Bronchial epithelial cell (primary cell): ENCODE measurements at regions not wholly inside any gene's neighbourhood (a gene's known extent, or its start where the extent isn't known, plus 50 kb on each side); places are given as distances from the start of the nearest gene placed in this dataset.

Source experiments
- DNase-seq: peaks from one replicate; pipeline ENCODE4 v3.0.0-alpha.2; 2010; ENCODE audit warnings: low read depth
- FAIRE-seq: peaks from 2 replicates; lab custom pipeline; 2011; peaks lifted over from hg19 to GRCh38; lab: Jason Lieb, UNC
- H3K27me3 ChIP-seq: 2 replicates; pipeline ENCODE4 v1.5.1; 2011; ENCODE audit warnings: low read length; ENCODE audit not compliant: control insufficient read depth, insufficient read depth
- H3K36me3 ChIP-seq: 2 replicates; pipeline ENCODE4 v1.5.1; 2011; ENCODE audit warnings: low read length; ENCODE audit not compliant: control insufficient read depth, insufficient read depth
- H3K4me3 ChIP-seq: 2 replicates; pipeline ENCODE4 v1.5.1; 2011; ENCODE audit warnings: mild to moderate bottlenecking, low read depth, low read length, control low read depth
- TF ChIP-seq, protein P1 (sequence below): IDR thresholded peaks from 2 replicates; pipeline ENCODE4 v1.5.1; 2011; ENCODE audit warnings: mild to moderate bottlenecking, moderate library complexity, low read length, control low read depth, inconsistent platforms; ENCODE audit not compliant: insufficient read depth, severe bottlenecking

DNA sequence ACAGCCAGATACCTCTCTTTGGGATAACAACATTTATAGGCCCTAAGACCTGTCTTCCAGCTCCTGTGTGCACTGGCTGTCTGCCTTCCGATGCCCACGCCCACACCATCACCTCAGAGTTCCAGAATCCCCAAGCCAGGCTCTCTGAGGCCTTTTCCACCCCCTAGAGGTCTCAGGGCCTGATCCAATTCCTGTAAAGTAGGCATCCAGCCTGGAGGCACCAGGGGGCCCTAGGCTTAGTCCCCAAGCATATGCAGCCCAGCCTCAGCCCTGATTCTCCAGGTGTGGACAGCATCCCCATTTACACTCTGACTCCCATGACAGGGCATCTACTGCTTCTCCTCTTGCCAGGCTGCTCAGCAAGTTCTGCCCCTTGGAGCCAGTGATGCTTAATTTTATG is 72.7 kb upstream of the CORO2B start:
- no peak overlapping the region for H3K4me3 ChIP-seq
- FAIRE-seq, result no peak
- TF ChIP-seq, protein P1, sequence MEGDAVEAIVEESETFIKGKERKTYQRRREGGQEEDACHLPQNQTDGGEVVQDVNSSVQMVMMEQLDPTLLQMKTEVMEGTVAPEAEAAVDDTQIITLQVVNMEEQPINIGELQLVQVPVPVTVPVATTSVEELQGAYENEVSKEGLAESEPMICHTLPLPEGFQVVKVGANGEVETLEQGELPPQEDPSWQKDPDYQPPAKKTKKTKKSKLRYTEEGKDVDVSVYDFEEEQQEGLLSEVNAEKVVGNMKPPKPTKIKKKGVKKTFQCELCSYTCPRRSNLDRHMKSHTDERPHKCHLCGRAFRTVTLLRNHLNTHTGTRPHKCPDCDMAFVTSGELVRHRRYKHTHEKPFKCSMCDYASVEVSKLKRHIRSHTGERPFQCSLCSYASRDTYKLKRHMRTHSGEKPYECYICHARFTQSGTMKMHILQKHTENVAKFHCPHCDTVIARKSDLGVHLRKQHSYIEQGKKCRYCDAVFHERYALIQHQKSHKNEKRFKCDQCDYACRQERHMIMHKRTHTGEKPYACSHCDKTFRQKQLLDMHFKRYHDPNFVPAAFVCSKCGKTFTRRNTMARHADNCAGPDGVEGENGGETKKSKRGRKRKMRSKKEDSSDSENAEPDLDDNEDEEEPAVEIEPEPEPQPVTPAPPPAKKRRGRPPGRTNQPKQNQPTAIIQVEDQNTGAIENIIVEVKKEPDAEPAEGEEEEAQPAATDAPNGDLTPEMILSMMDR, result no peak
- peaks cover 2% of the 10 kb centered on the region for H3K27me3 ChIP-seq
- no peak for DNase-seq
- no peaks in the 10 kb centered on the region for H3K36me3 ChIP-seq

DNA sequence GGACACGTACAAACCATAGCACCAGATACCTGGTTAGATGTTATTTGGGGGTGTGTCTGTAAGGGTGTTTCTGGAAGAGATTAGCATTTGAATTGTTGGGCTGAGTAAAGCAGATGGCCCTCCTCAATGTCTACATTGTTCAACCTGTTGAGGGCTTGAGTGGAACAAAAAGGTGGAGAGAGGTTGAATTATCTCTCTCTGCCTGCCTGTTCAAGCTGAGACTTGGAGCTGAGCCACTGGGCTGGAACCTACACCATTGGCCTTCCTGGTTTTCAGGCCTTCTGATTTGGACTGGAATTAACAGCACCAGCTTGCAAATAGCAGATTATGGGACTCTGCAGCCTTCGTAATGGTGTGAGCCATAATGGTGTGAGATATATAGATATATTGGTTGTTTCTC is 71.3 kb upstream of the CORO2B start:
- Histone ChIP-seq H3K36me3 (no peaks in the 10 kb centered on the region), H3K27me3 (peaks cover 5% of the 10 kb centered on the region), H3K4me3 (no peak overlapping the region)
- FAIRE-seq (no peak), DNase-seq (no peak)
- TF ChIP-seq, protein P1, result no peak

DNA sequence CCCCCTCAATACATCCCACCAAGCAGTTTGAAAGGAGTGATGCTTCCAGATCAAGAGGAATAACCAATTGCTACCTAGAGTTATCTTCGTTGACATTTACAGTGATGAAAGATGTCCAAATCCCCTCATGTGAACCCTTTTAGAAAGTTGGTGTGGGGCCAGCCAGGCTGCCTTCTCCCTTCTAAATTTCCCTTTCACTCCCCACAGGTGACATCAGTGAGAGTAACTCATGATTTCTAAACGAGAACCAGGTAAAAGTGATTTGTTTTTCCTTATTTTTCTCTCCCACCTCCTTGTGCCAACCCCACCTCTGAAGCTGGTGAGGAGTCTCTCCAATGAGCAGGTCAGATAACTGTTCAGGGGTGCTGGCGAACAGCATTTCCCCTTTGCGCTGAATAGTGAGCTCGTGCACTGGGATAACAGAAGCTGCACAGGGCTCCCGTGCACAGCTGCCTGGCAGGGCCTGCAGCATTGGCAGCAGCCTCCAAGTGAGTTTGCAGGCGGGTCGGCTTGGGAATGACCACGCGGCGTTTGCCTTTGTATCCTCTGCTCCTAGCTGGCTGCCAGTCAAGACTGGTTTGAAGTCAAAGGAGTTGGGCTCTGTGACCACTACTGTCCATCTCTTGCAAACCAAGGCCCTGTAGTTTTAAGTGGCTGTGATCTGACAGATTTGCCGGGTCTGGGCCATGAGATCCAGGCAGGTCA is 70.2 kb upstream of the CORO2B start:
- DNase-seq, result no peak
- FAIRE-seq, result no peak
- TF ChIP-seq, protein P1, result no peak
- H3K27me3 ChIP-seq, result peaks cover 5% of the 10 kb centered on the region
- H3K4me3 ChIP-seq, result no peak overlapping the region
- H3K36me3 ChIP-seq, result no peaks in the 10 kb centered on the region

DNA sequence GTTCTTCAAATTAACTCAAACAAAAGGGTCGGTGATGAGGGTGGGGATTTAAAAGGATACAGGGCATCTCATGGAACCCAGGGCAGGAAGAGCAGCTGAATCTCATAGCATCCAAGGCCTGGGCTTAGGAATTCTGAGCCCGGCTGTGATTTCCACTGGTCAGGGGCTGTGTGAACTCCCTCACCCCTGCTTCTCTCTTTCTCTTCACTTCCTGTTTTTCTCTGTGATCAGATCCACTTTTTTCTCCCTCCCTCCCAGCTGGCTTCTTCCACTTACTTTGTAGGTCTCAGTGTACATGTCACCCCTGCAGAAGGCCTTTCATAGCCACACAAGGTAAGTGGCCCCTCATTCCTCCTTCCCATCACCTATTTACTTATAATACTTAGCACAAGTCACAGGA is 68.2 kb upstream of the CORO2B start:
- FAIRE-seq (no peak), DNase-seq (no peak)
- Histone ChIP-seq H3K36me3 (no peaks in the 10 kb centered on the region), H3K4me3 (no peak overlapping the region), H3K27me3 (peaks cover 5% of the 10 kb centered on the region)
- TF ChIP-seq, protein P1, result no peak

DNA sequence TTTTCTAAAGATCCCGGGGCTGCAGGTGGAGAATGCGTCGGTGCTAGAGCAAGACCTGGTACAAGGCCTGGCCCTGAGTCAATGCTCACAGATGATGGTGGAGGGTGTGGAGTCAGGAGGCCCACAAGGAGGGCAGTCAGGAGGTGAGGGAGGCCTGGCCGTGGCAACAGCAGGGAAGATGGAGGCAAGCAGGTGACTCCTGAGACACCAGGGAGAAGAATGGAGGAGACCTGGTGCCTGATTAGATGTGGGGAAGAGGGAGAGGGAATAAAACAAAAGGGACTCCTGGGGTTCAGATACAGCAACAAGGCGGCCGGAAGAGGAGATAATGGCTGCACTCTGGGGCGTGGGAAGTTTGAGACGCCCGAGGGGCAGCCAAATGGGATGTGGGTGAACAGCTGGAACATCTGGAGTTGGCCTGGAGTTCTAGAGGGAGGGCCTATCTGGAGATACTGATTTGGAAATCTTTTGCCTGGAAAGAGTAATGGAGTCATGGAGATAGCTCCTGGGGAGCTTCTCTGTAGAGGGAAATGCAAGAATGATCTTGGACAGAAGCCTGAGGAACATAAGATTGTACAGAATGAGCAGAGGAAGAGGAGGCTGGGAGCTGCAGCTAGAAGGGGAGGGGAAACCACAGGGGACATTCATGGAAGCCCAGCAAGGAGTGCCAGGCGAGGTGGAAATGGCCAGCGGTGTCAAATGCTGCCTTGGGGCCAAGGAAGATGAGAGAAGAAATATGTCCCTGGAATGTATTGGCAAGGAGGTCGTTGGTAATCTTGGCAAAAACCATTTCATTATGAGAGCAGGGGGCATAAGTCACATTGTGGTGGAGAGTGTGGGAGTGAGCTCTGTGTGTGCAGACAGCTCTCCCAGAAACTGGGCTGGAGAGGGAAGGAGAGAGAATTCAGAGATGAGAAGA is 67.5 kb upstream of the CORO2B start:
- peaks cover 5% of the 10 kb centered on the region for H3K27me3 ChIP-seq
- no peaks in the 10 kb centered on the region for H3K36me3 ChIP-seq
- FAIRE-seq, result no peak
- no peak for DNase-seq
- H3K4me3 ChIP-seq, result no peak overlapping the region
- TF ChIP-seq, protein P1, result no peak
